HEK293 (cell line): ENCODE measurements at regions not wholly inside any gene's neighbourhood (a gene's known extent, or its start where the extent isn't known, plus 50 kb on each side); places are given as distances from the start of the nearest gene placed in this dataset.

Experiments
- CTCF ChIA-PET: fragments of 350-600 bp; formaldehyde crosslinking; extraction: SDS; loops from one replicate; lab custom pipeline; 2021; ENCODE audit warnings: antibody characterized with exemption; lab: Yijun Ruan, JAX
- POLR2A ChIA-PET: fragments of 300-600 bp; formaldehyde crosslinking; extraction: SDS; loops from one replicate; lab custom pipeline; 2020; ENCODE audit warnings: antibody characterized with exemption, inconsistent platforms; lab: Yijun Ruan, JAX
- H3K27ac ChIP-seq: fragments of 200-500 bp; sonication (Bioruptor generic); 2 replicates; pipeline ENCODE4 v1.5.1; 2014; ENCODE audit warnings: low read depth, low read length, control low read depth, inconsistent platforms; ENCODE audit errors: extremely low read depth
- H3K36me3 ChIP-seq, 2 experiments: fragments of 200-500 bp in 1 of 2; sonication (Bioruptor generic) in 1 of 2; 1 replicate in 1 of 2; 2 replicates in 1 of 2; pipeline ENCODE4 v1.5.1; 2014 to 2017; ENCODE audit warnings: inconsistent platforms in 2 of 2, low read length in 2 of 2; ENCODE audit not compliant: control insufficient read depth in 2 of 2, insufficient read depth in 1 of 2
- H3K4me1 ChIP-seq: fragments of 200-500 bp; sonication (Bioruptor generic); 2 replicates; pipeline ENCODE4 v1.5.1; 2014; ENCODE audit warnings: mild to moderate bottlenecking, low read length, inconsistent platforms; ENCODE audit not compliant: control insufficient read depth, insufficient read depth
- H3K4me3 ChIP-seq: 2 replicates; pipeline ENCODE4 v1.5.1; 2011; ENCODE audit warnings: low read depth, mild to moderate bottlenecking, control low read depth, low read length, moderate library complexity
- H3K9me3 ChIP-seq: fragments of 200-500 bp; sonication (Bioruptor generic); 2 replicates; pipeline ENCODE4 v1.5.1; 2014; ENCODE audit warnings: low read depth, low read length, inconsistent platforms; ENCODE audit not compliant: control insufficient read depth, insufficient read depth
- HOXC10 ChIP-seq: sonication (generic); formaldehyde crosslinking; IDR thresholded peaks from 2 replicates; pipeline ENCODE4 v1.8.1; 2023; ENCODE audit warnings: mild to moderate bottlenecking, missing genetic modification reagents
- KLF1 ChIP-seq: fragments of 450-650 bp; formaldehyde crosslinking; IDR thresholded peaks from 2 replicates; pipeline ENCODE4 v1.5.1; 2016; ENCODE audit warnings: missing biosample characterization, missing genetic modification characterization
- KLF7 ChIP-seq: fragments of 450-650 bp; formaldehyde crosslinking; IDR thresholded peaks from 2 replicates; pipeline ENCODE4 v1.5.1; 2016; ENCODE audit warnings: missing biosample characterization, missing genetic modification characterization, borderline replicate concordance
- PRDM1 ChIP-seq: fragments of 450-650 bp; formaldehyde crosslinking; IDR thresholded peaks from 2 replicates; pipeline ENCODE4; 2016; ENCODE audit warnings: missing biosample characterization, missing genetic modification characterization
- ZBTB17 ChIP-seq: fragments of 450-650 bp; formaldehyde crosslinking; IDR thresholded peaks from 2 replicates; pipeline ENCODE4 v1.5.1; 2016; ENCODE audit warnings: missing biosample characterization, missing genetic modification characterization
- ZNF10 ChIP-seq: fragments of 450-650 bp; formaldehyde crosslinking; IDR thresholded peaks from 2 replicates; pipeline ENCODE4 v1.5.1; 2017; ENCODE audit warnings: missing biosample characterization, missing genetic modification characterization
- ZNF133 ChIP-seq: fragments of 450-650 bp; formaldehyde crosslinking; IDR thresholded peaks from 2 replicates; pipeline ENCODE4 v1.5.1; 2016; ENCODE audit warnings: missing biosample characterization, missing genetic modification characterization
- ZNF146 ChIP-seq: fragments of 450-650 bp; formaldehyde crosslinking; IDR thresholded peaks from 2 replicates; pipeline ENCODE4 v1.5.1; 2016; ENCODE audit warnings: missing biosample characterization, missing genetic modification characterization
- ZNF2 ChIP-seq: fragments of 450-650 bp; formaldehyde crosslinking; IDR thresholded peaks from 2 replicates; pipeline ENCODE4 v1.5.1; 2016; ENCODE audit warnings: missing biosample characterization, missing genetic modification characterization
- ZNF202 ChIP-seq: fragments of 450-650 bp; formaldehyde crosslinking; IDR thresholded peaks from 2 replicates; pipeline ENCODE4 v1.5.1; 2016; ENCODE audit warnings: missing biosample characterization, missing genetic modification characterization, borderline replicate concordance
- ZNF274 ChIP-seq, 2 experiments: fragments of 200-500 bp in 1 of 2; fragments of 450-650 bp in 1 of 2; sonication (Bioruptor generic) in 1 of 2; formaldehyde crosslinking in 1 of 2; IDR thresholded peaks; 2 replicates each; pipeline versions ENCODE4 v1.5.1 to v1.6.1; 2014 to 2016; ENCODE audit warnings: borderline replicate concordance in 1 of 2, inconsistent platforms in 1 of 2, low read length in 1 of 2, missing biosample characterization in 1 of 2, missing genetic modification characterization in 1 of 2
- ZNF596 ChIP-seq: fragments of 450-650 bp; IDR thresholded peaks from 2 replicates; pipeline ENCODE4 v1.5.0; 2018; ENCODE audit warnings: missing biosample characterization, mild to moderate bottlenecking, missing genetic modification characterization, moderate library complexity
- ZNF701 ChIP-seq: fragments of 450-650 bp; formaldehyde crosslinking; IDR thresholded peaks from 2 replicates; pipeline ENCODE4 v1.5.1; 2016; ENCODE audit warnings: missing biosample characterization, missing genetic modification characterization
- ZNF776 ChIP-seq: fragments of 450-650 bp; formaldehyde crosslinking; IDR thresholded peaks from 2 replicates; pipeline ENCODE4 v1.5.0; 2017; ENCODE audit warnings: missing biosample characterization, missing genetic modification characterization, borderline replicate concordance
- ZNF837 ChIP-seq: fragments of 450-650 bp; formaldehyde crosslinking; IDR thresholded peaks from 2 replicates; pipeline ENCODE4 v1.5.1; 2016; ENCODE audit warnings: missing biosample characterization, missing genetic modification characterization
- ZSCAN23 ChIP-seq: fragments of 450-650 bp; formaldehyde crosslinking; IDR thresholded peaks from 2 replicates; pipeline ENCODE4 v1.5.1; 2016; ENCODE audit warnings: missing biosample characterization, missing genetic modification characterization
- TF ChIP-seq, protein P1 (sequence below): fragments of 450-650 bp; formaldehyde crosslinking; IDR thresholded peaks from 2 replicates; pipeline ENCODE4 v1.5.1; 2016; ENCODE audit warnings: missing biosample characterization, missing genetic modification characterization
- TF ChIP-seq, protein P2 (sequence below): fragments of 450-650 bp; formaldehyde crosslinking; IDR thresholded peaks from 2 replicates; pipeline ENCODE4; 2016; ENCODE audit warnings: missing biosample characterization, missing genetic modification characterization
- TF ChIP-seq, protein P3 (sequence below): fragments of 450-650 bp; formaldehyde crosslinking; IDR thresholded peaks from 2 replicates; pipeline ENCODE4 v1.5.1; 2016; ENCODE audit warnings: missing biosample characterization, missing genetic modification characterization
- TF ChIP-seq, protein P4 (sequence below): fragments of 450-650 bp; formaldehyde crosslinking; IDR thresholded peaks from 2 replicates; pipeline ENCODE4 v1.5.1; 2016; ENCODE audit warnings: missing biosample characterization, missing genetic modification characterization
- TF ChIP-seq, protein P5 (sequence below): fragments of 450-650 bp; formaldehyde crosslinking; conservative IDR thresholded peaks from 2 replicates; pipeline ENCODE4 v1.5.1; 2016; ENCODE audit warnings: low read depth, missing biosample characterization, missing genetic modification characterization

DNA sequence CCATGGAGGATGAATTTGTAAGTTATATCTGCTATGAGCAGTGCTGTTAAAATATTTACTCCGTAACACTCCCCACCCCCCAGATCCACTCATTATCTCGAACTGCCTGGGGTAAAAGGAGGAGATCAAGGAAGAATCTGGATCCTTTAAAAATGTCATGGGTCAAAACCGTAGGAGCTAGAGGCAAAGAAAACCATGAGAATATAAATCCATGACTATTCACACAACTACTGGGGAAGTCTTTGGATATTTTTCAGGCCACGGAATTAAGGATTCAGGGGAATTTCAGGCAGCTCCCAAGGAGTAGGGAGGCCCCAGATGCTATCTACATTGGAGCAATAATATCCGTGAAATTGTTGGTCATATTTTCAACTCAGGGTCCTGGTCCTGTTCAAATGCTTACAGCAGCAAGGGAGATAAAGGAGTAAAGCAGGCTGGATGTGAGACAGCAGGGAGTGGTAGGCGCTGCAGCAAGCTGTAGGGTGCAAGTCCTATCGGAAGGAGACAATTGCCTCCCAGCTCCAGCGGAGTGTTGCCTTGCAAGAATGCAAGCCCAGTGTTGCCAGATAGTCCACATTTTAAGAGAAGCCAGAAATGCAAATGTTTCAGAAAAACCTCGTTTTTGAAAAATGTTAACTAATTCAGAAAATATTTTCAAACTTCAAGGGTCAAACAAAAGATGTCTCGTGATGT lies 116.2 kb upstream of the KIT start:
- TF ChIP-seq, protein P1, sequence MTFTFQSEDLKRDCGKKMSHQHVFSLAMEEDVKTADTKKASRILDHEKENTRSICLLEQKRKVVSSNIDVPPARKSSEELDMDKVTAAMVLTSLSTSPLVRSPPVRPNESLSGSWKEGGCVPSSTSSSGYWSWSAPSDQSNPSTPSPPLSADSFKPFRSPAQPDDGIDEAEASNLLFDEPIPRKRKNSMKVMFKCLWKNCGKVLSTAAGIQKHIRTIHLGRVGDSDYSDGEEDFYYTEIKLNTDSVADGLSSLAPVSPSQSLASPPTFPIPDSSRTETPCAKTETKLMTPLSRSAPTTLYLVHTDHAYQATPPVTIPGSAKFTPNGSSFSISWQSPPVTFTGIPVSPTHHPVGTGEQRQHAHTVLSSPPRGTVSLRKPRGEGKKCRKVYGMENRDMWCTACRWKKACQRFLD (tag by site-specific recombination) = no peak
- no peak for TF ChIP-seq ZNF596 (tag by site-specific recombination)
- H3K9me3 ChIP-seq = no peaks in the 10 kb centered on the region
- H3K36me3 ChIP-seq = no peaks in the 10 kb centered on the region
- ChIA-PET POLR2A (no interaction called here), CTCF (no interaction called here)
- H3K4me3 ChIP-seq = no peak overlapping the region
- no peaks in the 10 kb centered on the region for H3K4me1 ChIP-seq
- H3K27ac ChIP-seq = no peak overlapping the region

DNA sequence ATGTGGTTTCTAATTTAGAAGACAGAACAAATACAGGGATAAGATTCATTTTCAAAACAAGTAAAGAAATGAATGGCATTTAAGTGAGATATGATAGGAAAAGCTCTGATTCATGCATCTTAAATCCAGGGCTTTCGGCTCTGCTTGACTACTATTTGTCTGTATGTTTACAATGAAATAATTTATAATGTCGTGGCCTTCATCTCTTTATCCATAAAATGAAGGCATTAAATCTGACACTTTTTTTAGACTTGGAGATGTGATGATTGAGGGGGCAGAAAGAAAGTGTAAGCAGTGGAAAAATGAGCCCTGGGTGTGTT lies 115.7 kb upstream of the KIT start:
- ChIA-PET CTCF (interaction anchor here (0.7 kb wide), 1 partner anchor 183 kb away, joined by 3 read pairs; no protein-coding TSS in a partner anchor), POLR2A (no interaction called here)
- Histone ChIP-seq H3K27ac (no peak overlapping the region), H3K36me3 (no peaks in the 10 kb centered on the region), H3K4me1 (no peaks in the 10 kb centered on the region), H3K4me3 (no peak overlapping the region), H3K9me3 (no peaks in the 10 kb centered on the region)
- TF ChIP-seq, protein P2, sequence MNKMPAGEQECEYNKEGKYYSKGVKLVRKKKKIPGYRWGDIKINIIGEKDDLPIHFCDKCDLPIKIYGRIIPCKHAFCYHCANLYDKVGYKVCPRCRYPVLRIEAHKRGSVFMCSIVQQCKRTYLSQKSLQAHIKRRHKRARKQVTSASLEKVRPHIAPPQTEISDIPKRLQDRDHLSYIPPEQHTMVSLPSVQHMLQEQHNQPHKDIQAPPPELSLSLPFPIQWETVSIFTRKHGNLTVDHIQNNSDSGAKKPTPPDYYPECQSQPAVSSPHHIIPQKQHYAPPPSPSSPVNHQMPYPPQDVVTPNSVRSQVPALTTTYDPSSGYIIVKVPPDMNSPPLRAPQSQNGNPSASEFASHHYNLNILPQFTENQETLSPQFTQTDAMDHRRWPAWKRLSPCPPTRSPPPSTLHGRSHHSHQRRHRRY (tag by site-specific recombination) = no peak
- TF ChIP-seq ZNF2 (tag by site-specific recombination) (no peak), PRDM1 (tag by site-specific recombination) (no peak), KLF7 (tag by site-specific recombination) (no peak), ZNF274 (IDR thresholded peaks at IDR 0.05; ENCODE audit: low read length) (no peak), ZNF274 (tag by site-specific recombination; IDR thresholded peaks at IDR 0.05; ENCODE audit: borderline replicate concordance) (no peak), ZNF776 (tag by site-specific recombination) (no peak), KLF1 (tag by site-specific recombination) (no peak)

DNA sequence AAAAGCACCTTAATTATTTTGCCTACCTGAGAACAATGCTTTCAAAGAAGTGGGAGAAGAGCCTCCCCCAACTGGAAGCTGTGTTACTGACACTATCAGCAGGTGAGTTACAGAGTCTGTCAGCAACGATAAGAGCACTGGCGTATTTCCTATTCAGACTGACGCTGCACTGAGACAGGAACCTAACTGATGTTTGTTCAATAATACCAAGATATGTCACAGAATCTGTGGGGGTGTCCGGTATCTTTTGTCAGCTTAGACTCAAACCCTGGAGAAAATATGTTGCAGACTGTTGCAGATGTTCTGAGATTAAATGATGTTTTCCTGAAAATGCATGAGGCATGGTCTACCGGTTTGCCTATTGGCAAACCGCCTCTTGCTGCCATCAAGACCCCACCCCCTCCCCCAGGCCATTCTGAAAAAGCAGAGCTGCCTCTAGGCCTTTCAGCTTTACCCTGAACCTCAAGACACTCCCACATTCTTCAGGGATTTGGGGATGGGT lies 115.2 kb upstream of the KIT start:
- ChIA-PET POLR2A (no interaction called here), CTCF (interaction anchor here (0.7 kb wide), 2 partner anchors 142 to 182 kb away, joined by 3 to 4 read pairs; no protein-coding TSS in a partner anchor)
- Histone ChIP-seq H3K4me1 (no peaks in the 10 kb centered on the region), H3K9me3 (no peaks in the 10 kb centered on the region), H3K4me3 (no peak overlapping the region), H3K36me3 (no peaks in the 10 kb centered on the region), H3K27ac (no peak overlapping the region)
- no peak for TF ChIP-seq ZNF202 (tag by site-specific recombination)
- TF ChIP-seq ZNF133 (tag by site-specific recombination) = no peak
- TF ChIP-seq ZNF837 (tag by site-specific recombination) = no peak
- TF ChIP-seq ZSCAN23 (tag by site-specific recombination) = no peak
- no peak for TF ChIP-seq ZBTB17
- TF ChIP-seq, protein P3, sequence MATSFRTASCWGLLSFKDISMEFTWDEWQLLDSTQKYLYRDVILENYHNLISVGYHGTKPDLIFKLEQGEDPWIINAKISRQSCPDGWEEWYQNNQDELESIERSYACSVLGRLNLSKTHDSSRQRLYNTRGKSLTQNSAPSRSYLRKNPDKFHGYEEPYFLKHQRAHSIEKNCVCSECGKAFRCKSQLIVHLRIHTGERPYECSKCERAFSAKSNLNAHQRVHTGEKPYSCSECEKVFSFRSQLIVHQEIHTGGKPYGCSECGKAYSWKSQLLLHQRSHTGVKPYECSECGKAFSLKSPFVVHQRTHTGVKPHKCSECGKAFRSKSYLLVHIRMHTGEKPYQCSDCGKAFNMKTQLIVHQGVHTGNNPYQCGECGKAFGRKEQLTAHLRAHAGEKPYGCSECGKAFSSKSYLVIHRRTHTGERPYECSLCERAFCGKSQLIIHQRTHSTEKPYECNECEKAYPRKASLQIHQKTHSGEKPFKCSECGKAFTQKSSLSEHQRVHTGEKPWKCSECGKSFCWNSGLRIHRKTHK = no peak
- TF ChIP-seq ZNF10 (tag by site-specific recombination) = no peak
- no peak for TF ChIP-seq ZNF701 (tag by site-specific recombination)
- TF ChIP-seq, protein P4, sequence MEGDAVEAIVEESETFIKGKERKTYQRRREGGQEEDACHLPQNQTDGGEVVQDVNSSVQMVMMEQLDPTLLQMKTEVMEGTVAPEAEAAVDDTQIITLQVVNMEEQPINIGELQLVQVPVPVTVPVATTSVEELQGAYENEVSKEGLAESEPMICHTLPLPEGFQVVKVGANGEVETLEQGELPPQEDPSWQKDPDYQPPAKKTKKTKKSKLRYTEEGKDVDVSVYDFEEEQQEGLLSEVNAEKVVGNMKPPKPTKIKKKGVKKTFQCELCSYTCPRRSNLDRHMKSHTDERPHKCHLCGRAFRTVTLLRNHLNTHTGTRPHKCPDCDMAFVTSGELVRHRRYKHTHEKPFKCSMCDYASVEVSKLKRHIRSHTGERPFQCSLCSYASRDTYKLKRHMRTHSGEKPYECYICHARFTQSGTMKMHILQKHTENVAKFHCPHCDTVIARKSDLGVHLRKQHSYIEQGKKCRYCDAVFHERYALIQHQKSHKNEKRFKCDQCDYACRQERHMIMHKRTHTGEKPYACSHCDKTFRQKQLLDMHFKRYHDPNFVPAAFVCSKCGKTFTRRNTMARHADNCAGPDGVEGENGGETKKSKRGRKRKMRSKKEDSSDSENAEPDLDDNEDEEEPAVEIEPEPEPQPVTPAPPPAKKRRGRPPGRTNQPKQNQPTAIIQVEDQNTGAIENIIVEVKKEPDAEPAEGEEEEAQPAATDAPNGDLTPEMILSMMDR (tag by site-specific recombination) = no peak
- no peak for TF ChIP-seq HOXC10 (CRISPR knock-in tag)
- TF ChIP-seq ZNF146 (tag by site-specific recombination) = no peak
- TF ChIP-seq, protein P5, sequence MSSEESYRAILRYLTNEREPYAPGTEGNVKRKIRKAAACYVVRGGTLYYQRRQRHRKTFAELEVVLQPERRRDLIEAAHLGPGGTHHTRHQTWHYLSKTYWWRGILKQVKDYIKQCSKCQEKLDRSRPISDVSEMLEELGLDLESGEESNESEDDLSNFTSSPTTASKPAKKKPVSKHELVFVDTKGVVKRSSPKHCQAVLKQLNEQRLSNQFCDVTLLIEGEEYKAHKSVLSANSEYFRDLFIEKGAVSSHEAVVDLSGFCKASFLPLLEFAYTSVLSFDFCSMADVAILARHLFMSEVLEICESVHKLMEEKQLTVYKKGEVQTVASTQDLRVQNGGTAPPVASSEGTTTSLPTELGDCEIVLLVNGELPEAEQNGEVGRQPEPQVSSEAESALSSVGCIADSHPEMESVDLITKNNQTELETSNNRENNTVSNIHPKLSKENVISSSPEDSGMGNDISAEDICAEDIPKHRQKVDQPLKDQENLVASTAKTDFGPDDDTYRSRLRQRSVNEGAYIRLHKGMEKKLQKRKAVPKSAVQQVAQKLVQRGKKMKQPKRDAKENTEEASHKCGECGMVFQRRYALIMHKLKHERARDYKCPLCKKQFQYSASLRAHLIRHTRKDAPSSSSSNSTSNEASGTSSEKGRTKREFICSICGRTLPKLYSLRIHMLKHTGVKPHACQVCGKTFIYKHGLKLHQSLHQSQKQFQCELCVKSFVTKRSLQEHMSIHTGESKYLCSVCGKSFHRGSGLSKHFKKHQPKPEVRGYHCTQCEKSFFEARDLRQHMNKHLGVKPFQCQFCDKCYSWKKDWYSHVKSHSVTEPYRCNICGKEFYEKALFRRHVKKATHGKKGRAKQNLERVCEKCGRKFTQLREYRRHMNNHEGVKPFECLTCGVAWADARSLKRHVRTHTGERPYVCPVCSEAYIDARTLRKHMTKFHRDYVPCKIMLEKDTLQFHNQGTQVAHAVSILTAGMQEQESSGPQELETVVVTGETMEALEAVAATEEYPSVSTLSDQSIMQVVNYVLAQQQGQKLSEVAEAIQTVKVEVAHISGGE (tag by site-specific recombination) = no peak
